HEK293T (cell line): ENCODE measurements at regions not wholly inside any gene's neighbourhood (a gene's known extent, or its start where the extent isn't known, plus 50 kb on each side); places are given as distances from the start of the nearest gene placed in this dataset.

Source experiments
- ARNT ChIP-seq: fragments of 450-650 bp; IDR thresholded peaks from 2 replicates; pipeline ENCODE4 v1.6.1; 2017; ENCODE audit warnings: mild to moderate bottlenecking
- BHLHE40 ChIP-seq: fragments of 450-650 bp; IDR thresholded peaks from 2 replicates; pipeline ENCODE4 v1.6.1; 2016; ENCODE audit warnings: mild to moderate bottlenecking, moderate library complexity, borderline replicate concordance
- FOXA1 ChIP-seq: fragments of 450-650 bp; IDR thresholded peaks from 2 replicates; pipeline ENCODE4 v1.6.1; 2016; ENCODE audit warnings: mild to moderate bottlenecking
- FOXK2 ChIP-seq: fragments of 450-650 bp; IDR thresholded peaks from 2 replicates; pipeline ENCODE4 v1.6.1; 2016; ENCODE audit warnings: mild to moderate bottlenecking
- FOXM1 ChIP-seq: fragments of 450-650 bp; IDR thresholded peaks from 2 replicates; pipeline ENCODE4 v1.6.1; 2017; ENCODE audit warnings: mild to moderate bottlenecking, borderline replicate concordance
- LEF1 ChIP-seq: fragments of 450-650 bp; IDR thresholded peaks from 2 replicates; pipeline ENCODE4 v1.6.1; 2017; ENCODE audit warnings: mild to moderate bottlenecking, borderline replicate concordance
- PKNOX1 ChIP-seq: fragments of 450-650 bp; IDR thresholded peaks from 2 replicates; pipeline ENCODE4 v1.6.1; 2016
- SP1 ChIP-seq: fragments of 450-650 bp; IDR thresholded peaks from 2 replicates; pipeline ENCODE4 v1.6.1; 2017
- SUZ12 ChIP-seq: fragments of 450-650 bp; IDR thresholded peaks from 2 replicates; pipeline ENCODE4 v1.6.1; 2016; ENCODE audit warnings: mild to moderate bottlenecking
- ZNF384 ChIP-seq: fragments of 450-650 bp; IDR thresholded peaks from 2 replicates; pipeline ENCODE4 v1.6.1; 2016

GRCh38 chr4:188872809-188873208 lies 733.6 kb downstream of the TRIML1 start:
- TF ChIP-seq ARNT (no peak), FOXK2 (no peak), SUZ12 (no peak), BHLHE40 (no peak), FOXA1 (no peak), ZNF384 (no peak), LEF1 (no peak), SP1 (no peak), FOXM1 (no peak), PKNOX1 (no peak)
